IMR-90 (cell line): ENCODE measurements at regions not wholly inside any gene's neighbourhood (a gene's known extent, or its start where the extent isn't known, plus 50 kb on each side); places are given as distances from the start of the nearest gene placed in this dataset.

Experiments
- BHLHE40 ChIP-seq: fragments of 150-350 bp; IDR thresholded peaks from 2 replicates; pipeline ENCODE4 v1.6.1; 2016; ENCODE audit warnings: mild to moderate bottlenecking, low read depth, low read length
- CHD1 ChIP-seq: IDR thresholded peaks from 2 replicates; pipeline ENCODE4 v1.6.1; 2012; ENCODE audit warnings: low read depth, low read length, improper control_type of control experiment
- MAFK ChIP-seq: IDR thresholded peaks from 2 replicates; pipeline ENCODE4 v1.6.1; 2012; ENCODE audit warnings: low read depth, low read length, improper control_type of control experiment
- POLR2A ChIP-seq: IDR thresholded peaks from 2 replicates; pipeline ENCODE4 v1.6.1; 2012; ENCODE audit warnings: mild to moderate bottlenecking, low read depth, low read length
- RAD21 ChIP-seq: IDR thresholded peaks from 2 replicates; pipeline ENCODE4 v1.6.1; 2012; ENCODE audit warnings: low read length, improper control_type of control experiment
- TF ChIP-seq, protein P1 (sequence below): conservative IDR thresholded peaks from 2 replicates; pipeline ENCODE4 v1.5.1; 2012; ENCODE audit warnings: mild to moderate bottlenecking, low read depth, low read length, improper control_type of control experiment

DNA sequence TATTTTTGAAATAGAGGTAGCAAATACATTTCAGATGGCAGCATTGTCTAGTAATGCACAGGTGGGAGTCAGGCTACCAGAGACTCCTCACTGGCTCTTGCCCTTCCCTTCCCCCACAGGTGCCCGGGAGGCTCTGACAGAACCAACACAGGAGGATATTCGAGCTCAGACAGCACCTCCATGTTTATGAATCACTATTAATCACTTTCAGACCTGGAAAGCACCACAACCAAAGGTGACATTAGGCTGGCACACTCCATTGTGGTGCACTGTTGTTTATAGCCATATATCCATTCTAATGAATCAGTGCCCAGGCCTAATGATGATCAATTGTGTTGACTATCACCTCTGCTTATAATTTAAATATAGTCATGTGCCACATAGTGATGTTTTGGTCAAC lies 107.8 kb upstream of the NAMPT start:
- TF ChIP-seq POLR2A (no peak), BHLHE40 (no peak), CHD1 (no peak), RAD21 (no peak), MAFK (no peak)
- TF ChIP-seq, protein P1, sequence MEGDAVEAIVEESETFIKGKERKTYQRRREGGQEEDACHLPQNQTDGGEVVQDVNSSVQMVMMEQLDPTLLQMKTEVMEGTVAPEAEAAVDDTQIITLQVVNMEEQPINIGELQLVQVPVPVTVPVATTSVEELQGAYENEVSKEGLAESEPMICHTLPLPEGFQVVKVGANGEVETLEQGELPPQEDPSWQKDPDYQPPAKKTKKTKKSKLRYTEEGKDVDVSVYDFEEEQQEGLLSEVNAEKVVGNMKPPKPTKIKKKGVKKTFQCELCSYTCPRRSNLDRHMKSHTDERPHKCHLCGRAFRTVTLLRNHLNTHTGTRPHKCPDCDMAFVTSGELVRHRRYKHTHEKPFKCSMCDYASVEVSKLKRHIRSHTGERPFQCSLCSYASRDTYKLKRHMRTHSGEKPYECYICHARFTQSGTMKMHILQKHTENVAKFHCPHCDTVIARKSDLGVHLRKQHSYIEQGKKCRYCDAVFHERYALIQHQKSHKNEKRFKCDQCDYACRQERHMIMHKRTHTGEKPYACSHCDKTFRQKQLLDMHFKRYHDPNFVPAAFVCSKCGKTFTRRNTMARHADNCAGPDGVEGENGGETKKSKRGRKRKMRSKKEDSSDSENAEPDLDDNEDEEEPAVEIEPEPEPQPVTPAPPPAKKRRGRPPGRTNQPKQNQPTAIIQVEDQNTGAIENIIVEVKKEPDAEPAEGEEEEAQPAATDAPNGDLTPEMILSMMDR: no peak
